ENCODE measurements at regions not wholly inside any gene's neighbourhood (a gene's known extent, or its start where the extent isn't known, plus 50 kb on each side); places are given as distances from the start of the nearest gene placed in this dataset.
"Not testable (repeated sequence)": the region's sequence is repeated elsewhere in the genome, so short reads cannot be mapped to it uniquely, and the experiment has no call there.

- H2AFZ ChIP-seq (ENCODE audit: low read depth, low read length) = no peak overlapping the region
- no peak overlapping the region for H3K27ac ChIP-seq (ENCODE audit: low read length)
- no peak for TF ChIP-seq EZH2 (IDR thresholded peaks at IDR 0.05; ENCODE audit: borderline replicate concordance, insufficient read depth, low read length, poor library complexity, severe bottlenecking)
- no peak for TF ChIP-seq TAF1 (IDR thresholded peaks at IDR 0.05; ENCODE audit: low read depth)
- TF ChIP-seq, protein P1, sequence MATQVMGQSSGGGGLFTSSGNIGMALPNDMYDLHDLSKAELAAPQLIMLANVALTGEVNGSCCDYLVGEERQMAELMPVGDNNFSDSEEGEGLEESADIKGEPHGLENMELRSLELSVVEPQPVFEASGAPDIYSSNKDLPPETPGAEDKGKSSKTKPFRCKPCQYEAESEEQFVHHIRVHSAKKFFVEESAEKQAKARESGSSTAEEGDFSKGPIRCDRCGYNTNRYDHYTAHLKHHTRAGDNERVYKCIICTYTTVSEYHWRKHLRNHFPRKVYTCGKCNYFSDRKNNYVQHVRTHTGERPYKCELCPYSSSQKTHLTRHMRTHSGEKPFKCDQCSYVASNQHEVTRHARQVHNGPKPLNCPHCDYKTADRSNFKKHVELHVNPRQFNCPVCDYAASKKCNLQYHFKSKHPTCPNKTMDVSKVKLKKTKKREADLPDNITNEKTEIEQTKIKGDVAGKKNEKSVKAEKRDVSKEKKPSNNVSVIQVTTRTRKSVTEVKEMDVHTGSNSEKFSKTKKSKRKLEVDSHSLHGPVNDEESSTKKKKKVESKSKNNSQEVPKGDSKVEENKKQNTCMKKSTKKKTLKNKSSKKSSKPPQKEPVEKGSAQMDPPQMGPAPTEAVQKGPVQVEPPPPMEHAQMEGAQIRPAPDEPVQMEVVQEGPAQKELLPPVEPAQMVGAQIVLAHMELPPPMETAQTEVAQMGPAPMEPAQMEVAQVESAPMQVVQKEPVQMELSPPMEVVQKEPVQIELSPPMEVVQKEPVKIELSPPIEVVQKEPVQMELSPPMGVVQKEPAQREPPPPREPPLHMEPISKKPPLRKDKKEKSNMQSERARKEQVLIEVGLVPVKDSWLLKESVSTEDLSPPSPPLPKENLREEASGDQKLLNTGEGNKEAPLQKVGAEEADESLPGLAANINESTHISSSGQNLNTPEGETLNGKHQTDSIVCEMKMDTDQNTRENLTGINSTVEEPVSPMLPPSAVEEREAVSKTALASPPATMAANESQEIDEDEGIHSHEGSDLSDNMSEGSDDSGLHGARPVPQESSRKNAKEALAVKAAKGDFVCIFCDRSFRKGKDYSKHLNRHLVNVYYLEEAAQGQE (IDR thresholded peaks at IDR 0.05; ENCODE audit: borderline replicate concordance) = no peak
- no peak for TF ChIP-seq SMC3 (conservative IDR thresholded peaks at IDR 0.05; ENCODE audit: poor library complexity)
- no peak for TF ChIP-seq POLR2AphosphoS5 (IDR thresholded peaks at IDR 0.05)
- no peak for TF ChIP-seq MXI1 (conservative IDR thresholded peaks at IDR 0.05; ENCODE audit: poor library complexity, severe bottlenecking)
- TF ChIP-seq EP300 (conservative IDR thresholded peaks at IDR 0.05; ENCODE audit: poor library complexity, severe bottlenecking) = no peak
- TF ChIP-seq, protein P2, sequence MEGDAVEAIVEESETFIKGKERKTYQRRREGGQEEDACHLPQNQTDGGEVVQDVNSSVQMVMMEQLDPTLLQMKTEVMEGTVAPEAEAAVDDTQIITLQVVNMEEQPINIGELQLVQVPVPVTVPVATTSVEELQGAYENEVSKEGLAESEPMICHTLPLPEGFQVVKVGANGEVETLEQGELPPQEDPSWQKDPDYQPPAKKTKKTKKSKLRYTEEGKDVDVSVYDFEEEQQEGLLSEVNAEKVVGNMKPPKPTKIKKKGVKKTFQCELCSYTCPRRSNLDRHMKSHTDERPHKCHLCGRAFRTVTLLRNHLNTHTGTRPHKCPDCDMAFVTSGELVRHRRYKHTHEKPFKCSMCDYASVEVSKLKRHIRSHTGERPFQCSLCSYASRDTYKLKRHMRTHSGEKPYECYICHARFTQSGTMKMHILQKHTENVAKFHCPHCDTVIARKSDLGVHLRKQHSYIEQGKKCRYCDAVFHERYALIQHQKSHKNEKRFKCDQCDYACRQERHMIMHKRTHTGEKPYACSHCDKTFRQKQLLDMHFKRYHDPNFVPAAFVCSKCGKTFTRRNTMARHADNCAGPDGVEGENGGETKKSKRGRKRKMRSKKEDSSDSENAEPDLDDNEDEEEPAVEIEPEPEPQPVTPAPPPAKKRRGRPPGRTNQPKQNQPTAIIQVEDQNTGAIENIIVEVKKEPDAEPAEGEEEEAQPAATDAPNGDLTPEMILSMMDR (IDR thresholded peaks at IDR 0.05; ENCODE audit: poor library complexity, severe bottlenecking) = no peak
- no peak for TF ChIP-seq RAD21 (conservative IDR thresholded peaks at IDR 0.05)
- no peaks in the 10 kb centered on the region for H4K20me1 ChIP-seq (ENCODE audit: insufficient read depth)
- H3K9ac ChIP-seq (ENCODE audit: low read length) = no peak overlapping the region
- no peak overlapping the region for H3K4me3 ChIP-seq (ENCODE audit: low read length)
- no peaks in the 10 kb centered on the region for H3K9me2 ChIP-seq (ENCODE audit: insufficient read depth, low read length)
- no peaks in the 10 kb centered on the region for H3F3A ChIP-seq (ENCODE audit: insufficient read depth, low read length, poor library complexity, severe bottlenecking)
- H3K27me3 ChIP-seq (ENCODE audit: insufficient read depth, low read depth, low read length) = no peaks in the 10 kb centered on the region
- no peaks in the 10 kb centered on the region for H3K79me2 ChIP-seq (replicated peaks; ENCODE audit: insufficient read depth, low read length)
- H3K36me3 ChIP-seq (ENCODE audit: insufficient read depth, low read length) = no peaks in the 10 kb centered on the region
- no peaks in the 10 kb centered on the region for H3K9me3 ChIP-seq (ENCODE audit: low read length)
- H3K4me2 ChIP-seq (ENCODE audit: low read length) = no peak overlapping the region
Observed at GRCh38 chr1:79232818-79233217, 226.3 kb upstream of the ADGRL4 start.

DNA sequence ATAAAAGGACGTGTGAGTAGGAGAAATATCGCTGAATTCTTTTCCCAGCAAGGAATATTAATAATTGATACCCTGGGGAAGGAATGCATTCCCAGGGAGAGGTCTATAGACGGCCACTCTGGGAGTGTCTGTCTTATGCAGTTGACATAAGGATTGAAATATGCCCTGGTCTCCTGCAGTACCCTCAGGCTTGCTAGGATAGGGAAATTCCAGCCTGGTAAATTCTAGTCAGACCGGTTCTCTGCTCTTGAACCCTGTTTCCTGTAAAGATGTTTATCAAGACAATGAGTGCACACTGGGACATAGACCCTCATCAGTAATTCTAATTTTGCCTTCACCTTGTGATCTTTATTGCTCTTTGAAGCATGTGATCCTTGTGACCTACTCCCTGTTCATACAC lies 224.2 kb upstream of the ADGRL4 start:
- H3K4me3 ChIP-seq (ENCODE audit: low read length); H3F3A ChIP-seq (ENCODE audit: insufficient read depth, low read length, poor library complexity, severe bottlenecking); H3K4me2 ChIP-seq (ENCODE audit: low read length); H3K79me2 ChIP-seq (replicated peaks; ENCODE audit: insufficient read depth, low read length); H3K9me3 ChIP-seq (ENCODE audit: low read length); H2AFZ ChIP-seq (ENCODE audit: low read depth, low read length); H4K20me1 ChIP-seq (ENCODE audit: insufficient read depth); H3K36me3 ChIP-seq (ENCODE audit: insufficient read depth, low read length); H3K9me2 ChIP-seq (ENCODE audit: insufficient read depth, low read length); H3K27ac ChIP-seq (ENCODE audit: low read length); H3K27me3 ChIP-seq (ENCODE audit: insufficient read depth, low read depth, low read length); H3K9ac ChIP-seq (ENCODE audit: low read length): not testable (repeated sequence)

DNA sequence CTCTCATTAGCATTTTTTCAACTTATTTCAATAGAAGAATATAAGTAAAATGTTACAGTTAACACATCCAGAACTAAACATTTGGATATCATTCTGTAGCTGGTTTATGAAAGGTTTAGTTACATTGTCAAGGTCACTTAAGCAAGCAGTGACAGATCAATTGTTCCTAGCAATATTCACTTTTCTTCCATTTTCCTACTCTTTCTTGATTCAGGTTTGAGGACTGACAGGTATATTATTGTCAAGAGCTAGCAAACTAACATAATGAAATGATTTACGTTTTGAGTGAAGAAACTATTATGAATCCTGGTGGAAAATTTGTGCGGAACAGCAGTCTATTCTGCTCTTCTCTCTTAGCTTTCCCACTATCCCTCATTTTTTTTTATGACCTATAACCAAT lies 220.4 kb upstream of the ADGRL4 start:
- H4K20me1 ChIP-seq (ENCODE audit: insufficient read depth) = no peaks in the 10 kb centered on the region

More for the DNA sequence above, 220.4 kb upstream of the ADGRL4 start:
- peaks cover 3% of the 10 kb centered on the region for H3F3A ChIP-seq (ENCODE audit: insufficient read depth, low read length, poor library complexity, severe bottlenecking)
- TF ChIP-seq, protein P1 (IDR thresholded peaks at IDR 0.05; ENCODE audit: borderline replicate concordance) = peak; percentile 42
- no peak for TF ChIP-seq TAF1 (IDR thresholded peaks at IDR 0.05; ENCODE audit: low read depth)
- TF ChIP-seq POLR2AphosphoS5 (IDR thresholded peaks at IDR 0.05) = peak; percentile 56
- TF ChIP-seq RAD21 (conservative IDR thresholded peaks at IDR 0.05) = no peak
- TF ChIP-seq SMC3 (conservative IDR thresholded peaks at IDR 0.05; ENCODE audit: poor library complexity) = no peak
- TF ChIP-seq EZH2 (IDR thresholded peaks at IDR 0.05; ENCODE audit: borderline replicate concordance, insufficient read depth, low read length, poor library complexity, severe bottlenecking) = no peak
- TF ChIP-seq MXI1 (conservative IDR thresholded peaks at IDR 0.05; ENCODE audit: poor library complexity, severe bottlenecking) = no peak
- TF ChIP-seq EP300 (conservative IDR thresholded peaks at IDR 0.05; ENCODE audit: poor library complexity, severe bottlenecking) = peak; percentile 84
- TF ChIP-seq, protein P2 (IDR thresholded peaks at IDR 0.05; ENCODE audit: poor library complexity, severe bottlenecking) = no peak
- no peaks in the 10 kb centered on the region for H3K9me2 ChIP-seq (ENCODE audit: insufficient read depth, low read length)
- no peaks in the 10 kb centered on the region for H3K79me2 ChIP-seq (replicated peaks; ENCODE audit: insufficient read depth, low read length)
- no peak overlapping the region for H2AFZ ChIP-seq (ENCODE audit: low read depth, low read length)
- H3K9ac ChIP-seq (ENCODE audit: low read length) = no peak overlapping the region
- no peaks in the 10 kb centered on the region for H3K9me3 ChIP-seq (ENCODE audit: low read length)
- H3K4me3 ChIP-seq (ENCODE audit: low read length) = no peak overlapping the region
- H3K27me3 ChIP-seq (ENCODE audit: insufficient read depth, low read depth, low read length) = no peaks in the 10 kb centered on the region
- H3K27ac ChIP-seq (ENCODE audit: low read length) = no peak overlapping the region
- H3K4me2 ChIP-seq (ENCODE audit: low read length) = no peak overlapping the region
- no peaks in the 10 kb centered on the region for H3K36me3 ChIP-seq (ENCODE audit: insufficient read depth, low read length)

Data from neural cell (in vitro differentiated cells).